HG03045 (cell line): ENCODE measurements at regions not wholly inside any gene's neighbourhood (a gene's known extent, or its start where the extent isn't known, plus 50 kb on each side); places are given as distances from the start of the nearest gene placed in this dataset.

Experiments
- ATAC-seq: cut with Tn5 transposase; IDR thresholded peaks from one replicate; pipeline ENCODE4 v1.9.1; 2021; ENCODE audit warnings: mild to moderate bottlenecking, moderate library complexity; ENCODE audit not compliant: unreplicated experiment

- no peak for ATAC-seq
These were observed 1210.4 kb downstream of the ADGRL3 start for GRCh38 chr4:62410371-62411003.

GRCh38 chr4:62408454-62408853 lies 1208.3 kb downstream of the ADGRL3 start:
- no peak for ATAC-seq

GRCh38 chr4:62407534-62407933 lies 1207.4 kb downstream of the ADGRL3 start:
- ATAC-seq: no peak

- ATAC-seq: no peak
These were observed 1202.1 kb downstream of the ADGRL3 start for GRCh38 chr4:62402088-62402806.

GRCh38 chr4:62399242-62399641 lies 1199.1 kb downstream of the ADGRL3 start:
- ATAC-seq: no peak

GRCh38 chr4:62398318-62398717 lies 1198.2 kb downstream of the ADGRL3 start:
- ATAC-seq: no peak

GRCh38 chr4:62394766-62395165 lies 1194.6 kb downstream of the ADGRL3 start:
- ATAC-seq: no peak

- ATAC-seq: no peak
These were observed 1187.7 kb downstream of the ADGRL3 start for GRCh38 chr4:62387808-62388207.

GRCh38 chr4:62377700-62378099 lies 1177.6 kb downstream of the ADGRL3 start:
- no peak for ATAC-seq

- ATAC-seq: no peak
These were observed 1177.1 kb downstream of the ADGRL3 start for GRCh38 chr4:62377245-62377644.

- ATAC-seq: no peak
These were observed 1166.8 kb downstream of the ADGRL3 start for GRCh38 chr4:62366939-62367338.

- ATAC-seq: no peak
These were observed 1160.0 kb downstream of the ADGRL3 start for GRCh38 chr4:62360156-62360545.

GRCh38 chr4:62359441-62360155 lies 1159.5 kb downstream of the ADGRL3 start:
- ATAC-seq: no peak

GRCh38 chr4:62344915-62345314 lies 1144.8 kb downstream of the ADGRL3 start:
- no peak for ATAC-seq

- no peak for ATAC-seq
These were observed 1144.3 kb downstream of the ADGRL3 start for GRCh38 chr4:62344474-62344873.

- no peak for ATAC-seq
These were observed 1142.2 kb downstream of the ADGRL3 start for GRCh38 chr4:62342346-62342745.

- ATAC-seq: no peak
These were observed 1128.4 kb downstream of the ADGRL3 start for GRCh38 chr4:62328526-62328925.

- ATAC-seq: no peak
These were observed 1127.6 kb downstream of the ADGRL3 start for GRCh38 chr4:62327612-62328297.

GRCh38 chr4:62324215-62324614 lies 1124.1 kb downstream of the ADGRL3 start:
- ATAC-seq: no peak

- ATAC-seq: no peak
These were observed 1120.5 kb downstream of the ADGRL3 start for GRCh38 chr4:62320612-62321011.

GRCh38 chr4:62302710-62303109 lies 1102.6 kb downstream of the ADGRL3 start:
- no peak for ATAC-seq
